Common myeloid progenitor, CD34-positive (primary cell): ENCODE measurements at regions not wholly inside any gene's neighbourhood (a gene's known extent, or its start where the extent isn't known, plus 50 kb on each side); places are given as distances from the start of the nearest gene placed in this dataset.

Experiments
- CTCF ChIA-PET: fragments of 350-600 bp; sonication (Branson Sonifier 250); formaldehyde crosslinking; loops from one replicate; lab custom pipeline; 2021; ENCODE audit warnings: antibody characterized with exemption; lab: Charles Lee
- POLR2A ChIA-PET: fragments of 350-600 bp; sonication (Branson Sonifier 250); formaldehyde crosslinking; loops from one replicate; lab custom pipeline; 2021; ENCODE audit warnings: antibody characterized with exemption; lab: Charles Lee
- DNase-seq, 3 donors: peaks; one replicate each; pipeline versions ENCODE4 v3.0.0 to v3.0.0-alpha.2; 2013
- H3K27ac ChIP-seq, 2 experiments: 1 replicate in 1 of 2; 2 replicates in 1 of 2; pipeline ENCODE4 v1.7.0; 2013; ENCODE audit warnings: inconsistent platforms in 2 of 2, low read length in 2 of 2, mild to moderate bottlenecking in 2 of 2, low read depth in 1 of 2, moderate library complexity in 1 of 2; ENCODE audit not compliant: severe bottlenecking in 2 of 2, insufficient read depth in 1 of 2, poor library complexity in 1 of 2
- H3K27me3 ChIP-seq, 5 experiments: replicated peaks in 2 of 5; 1 replicate in 3 of 5; 2 replicates in 2 of 5; pipeline versions ENCODE4 v1.6.1 to v1.7.0; 2013; ENCODE audit warnings: low read length in 4 of 5, mild to moderate bottlenecking in 2 of 5, moderate library complexity in 2 of 5, inconsistent platforms in 1 of 5; ENCODE audit not compliant: insufficient read depth in 5 of 5, control insufficient read depth in 4 of 5
- H3K36me3 ChIP-seq, 4 experiments: 1 replicate in 2 of 4; 2 replicates in 2 of 4; pipeline versions ENCODE4 v1.6.1 to v1.7.0; 2013; ENCODE audit warnings: low read length in 3 of 4, control low read depth in 1 of 4, mild to moderate bottlenecking in 1 of 4; ENCODE audit not compliant: control insufficient read depth in 4 of 4, insufficient read depth in 4 of 4
- H3K4me1 ChIP-seq, 4 experiments: 1 replicate in 3 of 4; 2 replicates in 1 of 4; pipeline versions ENCODE4 v1.6.1 to v1.7.1; 2013; ENCODE audit warnings: low read length in 3 of 4, mild to moderate bottlenecking in 3 of 4, control low read depth in 1 of 4, inconsistent platforms in 1 of 4, moderate library complexity in 1 of 4; ENCODE audit not compliant: control insufficient read depth in 4 of 4, insufficient read depth in 4 of 4; ENCODE audit errors: control extremely low read depth in 1 of 4
- H3K4me3 ChIP-seq, 7 experiments: 1 replicate in 4 of 7; 2 replicates in 3 of 7; pipeline versions ENCODE4 v1.5.1 to v1.7.0; 2013; ENCODE audit warnings: mild to moderate bottlenecking in 7 of 7, low read length in 6 of 7, moderate library complexity in 6 of 7, inconsistent platforms in 2 of 7, low read depth in 2 of 7, control low read depth in 1 of 7; ENCODE audit not compliant: insufficient read depth in 4 of 7, control insufficient read depth in 1 of 7; ENCODE audit errors: extremely low read depth in 1 of 7
- H3K9me3 ChIP-seq, 5 experiments: 1 replicate in 4 of 5; 2 replicates in 1 of 5; pipeline versions ENCODE4 v1.6.1 to v1.7.1; 2013; ENCODE audit warnings: low read length in 4 of 5, mild to moderate bottlenecking in 2 of 5, inconsistent platforms in 1 of 5, low read depth in 1 of 5, moderate library complexity in 1 of 5; ENCODE audit not compliant: control insufficient read depth in 4 of 5, insufficient read depth in 2 of 5; ENCODE audit errors: control extremely low read depth in 1 of 5
- WGBS: methylation state at CpG from one replicate; pipeline ENCODE4 v1.1.5; 2013; ENCODE audit not compliant: insufficient coverage; 5-methylcytosine and 5-hydroxymethylcytosine counted together

DNA sequence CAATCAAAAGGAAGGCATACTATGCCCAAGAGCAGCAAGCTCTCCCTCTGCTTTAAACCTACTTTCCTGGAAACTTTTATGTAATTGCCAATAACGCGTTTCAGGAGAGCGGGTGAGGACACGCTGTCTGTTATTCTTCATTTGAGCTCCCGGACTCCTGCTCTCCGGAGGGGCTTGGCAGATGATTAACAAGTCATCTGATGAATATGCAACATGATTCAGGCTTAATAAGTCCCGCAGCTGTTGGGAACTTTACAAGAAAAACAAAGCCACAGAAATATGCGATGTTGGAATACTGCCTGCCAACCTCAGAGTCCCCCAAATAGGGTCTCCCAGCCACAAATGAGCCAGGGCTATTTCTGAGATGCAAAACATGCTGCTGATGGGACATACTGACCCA, 348.0 kb downstream of the GPAM start:
- CTCF ChIA-PET = no interaction called here
- Histone ChIP-seq H3K4me1 (no peaks in the 10 kb centered on the region), H3K9me3 (no peaks in the 10 kb centered on the region), H3K4me3 (no peak overlapping the region), H3K36me3 (no peaks in the 10 kb centered on the region), H3K27ac (no peak overlapping the region), H3K27me3 (no peaks in the 10 kb centered on the region)
- POLR2A ChIA-PET = no interaction called here
- DNase-seq = no peak
- 42% methylated on average over 7 of the region's 8 CpGs for WGBS

DNA sequence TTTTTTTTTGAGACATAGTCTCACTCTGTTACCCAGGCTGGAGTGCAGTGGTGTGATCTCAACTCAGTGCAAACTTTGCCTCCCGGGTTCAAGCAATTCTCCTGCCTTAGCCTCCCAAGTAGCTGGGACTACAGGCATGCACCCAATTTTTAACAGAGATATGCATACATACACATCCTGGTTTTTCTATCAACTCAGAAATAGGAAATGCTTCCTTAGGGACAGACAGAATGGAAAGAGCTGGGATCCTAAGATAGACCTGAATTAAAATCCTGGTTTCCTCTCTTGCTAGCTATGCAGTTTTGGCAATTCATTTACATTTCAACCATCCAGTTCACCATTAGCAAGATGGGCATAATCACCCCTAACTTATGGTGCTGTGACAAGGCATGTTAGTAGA, 347.5 kb downstream of the GPAM start:
- no peak overlapping the region for H3K27ac ChIP-seq
- no peak for DNase-seq
- ChIA-PET CTCF (no interaction called here), POLR2A (no interaction called here)
- H3K27me3 ChIP-seq = no peaks in the 10 kb centered on the region
- H3K4me3 ChIP-seq = no peak overlapping the region
- H3K36me3 ChIP-seq = no peaks in the 10 kb centered on the region
- 63% methylated on average over 1 of the region's 1 CpG for WGBS
- no peaks in the 10 kb centered on the region for H3K4me1 ChIP-seq
- H3K9me3 ChIP-seq = no peaks in the 10 kb centered on the region

GRCh38 chr10:111836571-111836970, 347.0 kb downstream of the GPAM start:
- H3K4me3 ChIP-seq = no peak overlapping the region
- ChIA-PET POLR2A (no interaction called here), CTCF (no interaction called here)
- no peaks in the 10 kb centered on the region for H3K36me3 ChIP-seq
- 75% methylated on average over 2 of the region's 2 CpGs for WGBS
- no peaks in the 10 kb centered on the region for H3K9me3 ChIP-seq
- H3K4me1 ChIP-seq = no peaks in the 10 kb centered on the region
- H3K27me3 ChIP-seq = no peaks in the 10 kb centered on the region
- H3K27ac ChIP-seq = no peak overlapping the region
- no peak for DNase-seq

GRCh38 chr10:111837086-111837485, 346.5 kb downstream of the GPAM start:
- no peaks in the 10 kb centered on the region for H3K9me3 ChIP-seq
- no peaks in the 10 kb centered on the region for H3K4me1 ChIP-seq
- no peak overlapping the region for H3K27ac ChIP-seq
- no peaks in the 10 kb centered on the region for H3K36me3 ChIP-seq
- DNase-seq = no peak
- H3K4me3 ChIP-seq = no peak overlapping the region
- no peaks in the 10 kb centered on the region for H3K27me3 ChIP-seq
- no CpG with 5 or more reads among the region's 2 CpGs for whole genome bisulfite sequencing
- CTCF ChIA-PET = no interaction called here
- POLR2A ChIA-PET = no interaction called here

DNA sequence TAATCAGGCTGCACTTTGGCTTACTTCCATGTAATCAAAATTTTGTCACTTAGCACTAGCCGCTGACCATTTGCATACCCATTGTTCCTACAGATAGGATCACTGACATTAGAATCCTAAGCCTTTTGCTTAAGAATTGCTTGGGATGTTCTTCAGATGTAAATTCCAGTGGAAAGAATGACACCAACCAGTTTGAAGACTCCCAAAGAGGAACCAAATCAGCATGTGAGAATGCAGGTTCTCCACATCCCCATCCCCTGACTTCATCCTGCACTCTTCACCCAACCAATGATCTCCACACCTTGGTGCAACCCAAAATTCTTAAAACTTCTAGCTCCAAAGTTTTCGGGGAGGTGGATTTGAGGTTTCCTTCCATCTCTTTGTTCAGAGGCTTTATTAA, 345.6 kb downstream of the GPAM start:
- CTCF ChIA-PET = no interaction called here
- Histone ChIP-seq H3K36me3 (no peaks in the 10 kb centered on the region), H3K27ac (no peak overlapping the region), H3K27me3 (no peaks in the 10 kb centered on the region), H3K4me3 (no peak overlapping the region), H3K4me1 (no peaks in the 10 kb centered on the region), H3K9me3 (no peaks in the 10 kb centered on the region)
- WGBS = 84% methylated on average over 2 of the region's 2 CpGs
- POLR2A ChIA-PET = no interaction called here
- no peak for DNase-seq

GRCh38 chr10:111840546-111840945, 343.0 kb downstream of the GPAM start:
- ChIA-PET POLR2A (no interaction called here), CTCF (no interaction called here)
- Histone ChIP-seq H3K9me3 (peaks cover 0 to 3% (median 0%) of the 10 kb centered on the region in 5 experiments), H3K27me3 (no peaks in the 10 kb centered on the region), H3K4me1 (no peaks in the 10 kb centered on the region), H3K4me3 (no peak overlapping the region), H3K27ac (no peak overlapping the region), H3K36me3 (no peaks in the 10 kb centered on the region)
- DNase-seq = no peak

- no peak for DNase-seq
- no peak overlapping the region for H3K4me3 ChIP-seq
- no peak overlapping the region for H3K27ac ChIP-seq
- no peaks in the 10 kb centered on the region for H3K27me3 ChIP-seq
- H3K9me3 ChIP-seq = peaks cover 0 to 10% (median 0%) of the 10 kb centered on the region in 5 experiments
- POLR2A ChIA-PET = no interaction called here
- no peaks in the 10 kb centered on the region for H3K4me1 ChIP-seq
- WGBS = 100% methylated on average over 1 of the region's 2 CpGs
- H3K36me3 ChIP-seq = no peaks in the 10 kb centered on the region
- CTCF ChIA-PET = no interaction called here
Observed at GRCh38 chr10:111852801-111853200, 330.8 kb downstream of the GPAM start.
